Endothelial cell of umbilical vein (primary cell): ENCODE measurements at regions not wholly inside any gene's neighbourhood (a gene's known extent, or its start where the extent isn't known, plus 50 kb on each side); places are given as distances from the start of the nearest gene placed in this dataset.

Experiments
- BruUV-seq: library from RNA; stranded (reverse); fragments of 400-500 nt; replicated peaks from 2 replicates; lab custom pipeline; 2021; lab: Mats Ljungman, UMichigan
- CTCF ChIA-PET: fragments of 300-600, 350-600 bp; sonication (Branson Sonifier 250); formaldehyde crosslinking; loops from one replicate; lab custom pipeline; 2021; ENCODE audit warnings: antibody characterized with exemption, inconsistent platforms; lab: Charles Lee
- POLR2A ChIA-PET: fragments of 300-600, 350-600 bp; sonication (Branson Sonifier 250); formaldehyde crosslinking; loops from one replicate; lab custom pipeline; 2021; ENCODE audit warnings: antibody characterized with exemption, inconsistent platforms; lab: Charles Lee
- DNase-seq: peaks from one replicate; pipeline ENCODE4 v3.0.0-alpha.2; 2011; ENCODE audit warnings: low read depth, low spot score
- FAIRE-seq: peaks from 2 replicates; lab custom pipeline; 2011; peaks lifted over from hg19 to GRCh38; lab: Jason Lieb, UNC
- H2AFZ ChIP-seq: 2 replicates; pipeline ENCODE4 v1.6.0; 2012; ENCODE audit warnings: low read depth, low read length, control low read depth, inconsistent platforms
- H3K27ac ChIP-seq: 2 replicates; pipeline ENCODE4 v1.5.1; 2011; ENCODE audit warnings: low read depth, mild to moderate bottlenecking, control low read depth, low read length, moderate library complexity; ENCODE audit not compliant: insufficient read depth
- H3K27me3 ChIP-seq, 2 experiments: 2 replicates each; pipeline versions ENCODE4 v1.6.0 to v1.6.1; 2011; ENCODE audit warnings: low read length in 2 of 2, mixed read lengths in 1 of 2; ENCODE audit not compliant: control insufficient read depth in 2 of 2, insufficient read depth in 2 of 2
- H3K36me3 ChIP-seq, 2 experiments: 2 replicates in 1 of 2; 3 replicates in 1 of 2; pipeline ENCODE4 v1.5.1; 2011; ENCODE audit warnings: low read length in 2 of 2, mild to moderate bottlenecking in 1 of 2, moderate library complexity in 1 of 2; ENCODE audit not compliant: control insufficient read depth in 2 of 2, insufficient read depth in 2 of 2; ENCODE audit errors: extremely low read depth in 1 of 2
- H3K4me1 ChIP-seq: 3 replicates; pipeline ENCODE4 v1.5.1; 2011; ENCODE audit warnings: mild to moderate bottlenecking, low read length; ENCODE audit not compliant: control insufficient read depth, insufficient read depth; ENCODE audit errors: extremely low read depth
- H3K4me2 ChIP-seq: 2 replicates; pipeline ENCODE4 v1.6.1; 2011; ENCODE audit warnings: low read length, control low read depth, mixed read lengths; ENCODE audit not compliant: insufficient read depth
- H3K4me3 ChIP-seq, 3 experiments: fragments of 200-600 bp in 1 of 3; sonication (generic), shearing (Covaris generic) in 1 of 3; replicated peaks in 1 of 3; 2 replicates each; pipeline ENCODE4 v1.5.1; 2011 to 2016; ENCODE audit warnings: control low read depth in 3 of 3, low read length in 3 of 3, mild to moderate bottlenecking in 2 of 3, inconsistent platforms in 1 of 3, low read depth in 1 of 3, moderate library complexity in 1 of 3; ENCODE audit not compliant: insufficient read depth in 1 of 3
- H3K79me2 ChIP-seq: 2 replicates; pipeline ENCODE4 v1.6.0; 2012; ENCODE audit warnings: low read length, inconsistent platforms; ENCODE audit not compliant: control insufficient read depth, insufficient read depth
- H3K9ac ChIP-seq: replicated peaks from 2 replicates; pipeline ENCODE3; 2011; ENCODE audit warnings: low read length, control low read depth; ENCODE audit not compliant: insufficient read depth; ENCODE audit errors: extremely low read depth
- H3K9me1 ChIP-seq: replicated peaks from 3 replicates; pipeline ENCODE4 v1.6.0; 2011; ENCODE audit warnings: mild to moderate bottlenecking, low read length; ENCODE audit not compliant: control insufficient read depth, insufficient read depth; ENCODE audit errors: extremely low read depth
- H3K9me3 ChIP-seq: replicated peaks from 2 replicates; pipeline ENCODE4 v1.5.1; 2012; ENCODE audit warnings: low read length, inconsistent platforms; ENCODE audit not compliant: control insufficient read depth, insufficient read depth
- H4K20me1 ChIP-seq: replicated peaks from 2 replicates; pipeline ENCODE3; 2011; ENCODE audit warnings: mild to moderate bottlenecking, low read length; ENCODE audit not compliant: control insufficient read depth, insufficient read depth; ENCODE audit errors: extremely low read depth
- EZH2 ChIP-seq: IDR thresholded peaks from 2 replicates; pipeline ENCODE4 v1.6.1; 2012; ENCODE audit warnings: borderline replicate concordance, low read depth, mild to moderate bottlenecking, moderate library complexity, low read length, inconsistent platforms; ENCODE audit not compliant: severe bottlenecking
- FOS ChIP-seq: IDR thresholded peaks from 2 replicates; pipeline ENCODE4 v1.6.1; 2011; ENCODE audit warnings: mild to moderate bottlenecking, low read length, moderate library complexity, borderline replicate concordance; ENCODE audit not compliant: insufficient read depth
- GATA2 ChIP-seq: IDR thresholded peaks from 2 replicates; pipeline ENCODE4 v1.7.0; 2011; ENCODE audit warnings: low read depth, mild to moderate bottlenecking, moderate library complexity, mixed read lengths, low read length; ENCODE audit not compliant: insufficient read length, insufficient read depth
- JUN ChIP-seq: IDR thresholded peaks from 2 replicates; pipeline ENCODE4 v1.6.1; 2011; ENCODE audit warnings: borderline replicate concordance, low read depth; ENCODE audit not compliant: insufficient read length, insufficient read depth
- MYC ChIP-seq: IDR thresholded peaks from one replicate; pipeline ENCODE4 v1.6.1; 2011; ENCODE audit warnings: mild to moderate bottlenecking, low read depth, low read length
- POLR2A ChIP-seq: IDR thresholded peaks from 2 replicates; pipeline ENCODE4 v1.6.1; 2012; ENCODE audit warnings: low read depth, mild to moderate bottlenecking, control low read depth, low read length
- POLR2AphosphoS5 ChIP-seq: IDR thresholded peaks from 2 replicates; pipeline ENCODE4 v1.6.1; 2012; ENCODE audit warnings: low read depth, mild to moderate bottlenecking, control low read depth, low read length, moderate library complexity; ENCODE audit not compliant: insufficient read depth
- dilution Hi-C: fragments of 300-500 bp; cut with MboI; formaldehyde crosslinking; loops from one replicate; pipeline ENCODE4 v1.15.0; 2019; ENCODE audit warnings: low sequenced_read_pairs; ENCODE audit not compliant: extremely low pct_ligation_motif_present
- intact Hi-C: fragments of 100-400 bp; cut with micrococcal nuclease; formaldehyde crosslinking; loops from one replicate; pipeline ENCODE4 v1.10.0; 2022
- TF ChIP-seq, protein P1 (sequence below), 2 donors: IDR thresholded peaks; 1 replicate in 1 of 2; 2 replicates in 1 of 2; pipeline ENCODE4 v1.5.1; 2011; ENCODE audit warnings: low read length in 2 of 2, mild to moderate bottlenecking in 2 of 2, moderate library complexity in 2 of 2, control low read depth in 1 of 2, inconsistent platforms in 1 of 2, low read depth in 1 of 2; ENCODE audit not compliant: insufficient read depth in 1 of 2; ENCODE audit errors: extremely low read depth in 1 of 2
- TF ChIP-seq, protein P2 (sequence below): IDR thresholded peaks from 2 replicates; pipeline ENCODE4 v1.6.1; 2011; ENCODE audit not compliant: insufficient read depth, insufficient read length

DNA sequence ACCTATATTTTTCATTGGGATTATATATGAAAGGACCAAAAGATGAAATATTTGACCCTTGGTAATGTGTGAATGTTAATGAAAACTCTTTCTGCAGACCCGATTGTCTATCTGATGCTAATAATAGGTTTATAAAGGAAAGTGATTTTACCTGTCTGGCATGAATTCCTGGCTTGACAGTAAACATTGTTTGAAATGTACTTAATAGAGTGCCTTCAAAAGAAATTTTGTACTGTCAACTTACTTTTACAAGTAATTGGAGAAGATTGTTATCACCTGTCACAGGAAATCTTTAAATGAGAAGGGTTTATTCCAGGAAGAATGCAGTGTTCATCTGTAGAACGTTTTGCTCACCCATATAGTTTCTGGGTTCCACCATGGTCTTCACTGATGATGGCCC, 588.2 kb downstream of the INHBA start:
- H3K27me3 ChIP-seq, result no peaks in the 10 kb centered on the region
- no TSS peak for BruUV-seq
- ChIA-PET CTCF (interaction anchor here (1.2 kb wide), 1 partner anchor 590 kb away, joined by 3 read pairs; no protein-coding TSS in a partner anchor), POLR2A (no interaction called here)
- dilution Hi-C loops, result no loop called here
- H3K9ac ChIP-seq, result no peak overlapping the region
- FAIRE-seq (no peak), DNase-seq (no peak)
- no peaks in the 10 kb centered on the region for H3K4me1 ChIP-seq
- H3K4me3 ChIP-seq, result no peak overlapping the region
- H2AFZ ChIP-seq, result no peak overlapping the region
- H4K20me1 ChIP-seq, result no peaks in the 10 kb centered on the region
- no peaks in the 10 kb centered on the region for H3K9me3 ChIP-seq
- TF ChIP-seq MYC (no peak), POLR2AphosphoS5 (no peak), JUN (no peak), EZH2 (no peak)
- no peaks in the 10 kb centered on the region for H3K36me3 ChIP-seq
- intact Hi-C loops, result no loop called here
- H3K79me2 ChIP-seq, result no peaks in the 10 kb centered on the region
- H3K4me2 ChIP-seq, result no peak overlapping the region
- H3K27ac ChIP-seq, result no peak overlapping the region
- H3K9me1 ChIP-seq, result no peaks in the 10 kb centered on the region

- Histone ChIP-seq H4K20me1 (no peaks in the 10 kb centered on the region), H3K9ac (no peak overlapping the region), H3K9me1 (no peaks in the 10 kb centered on the region), H3K27me3 (no peaks in the 10 kb centered on the region), H3K4me3 (no peak overlapping the region), H2AFZ (no peak overlapping the region), H3K79me2 (no peaks in the 10 kb centered on the region), H3K4me2 (no peak overlapping the region), H3K27ac (no peak overlapping the region), H3K4me1 (no peaks in the 10 kb centered on the region), H3K36me3 (no peaks in the 10 kb centered on the region), H3K9me3 (no peaks in the 10 kb centered on the region)
- no TSS peak for BruUV-seq
- intact Hi-C loops, result no loop called here
- ChIA-PET POLR2A (no interaction called here), CTCF (no interaction called here)
- no peak for DNase-seq
- dilution Hi-C loops, result no loop called here
- no peak for TF ChIP-seq MYC
- no peak for TF ChIP-seq POLR2A
- TF ChIP-seq POLR2AphosphoS5, result no peak
- no peak for TF ChIP-seq FOS
- TF ChIP-seq, protein P1, sequence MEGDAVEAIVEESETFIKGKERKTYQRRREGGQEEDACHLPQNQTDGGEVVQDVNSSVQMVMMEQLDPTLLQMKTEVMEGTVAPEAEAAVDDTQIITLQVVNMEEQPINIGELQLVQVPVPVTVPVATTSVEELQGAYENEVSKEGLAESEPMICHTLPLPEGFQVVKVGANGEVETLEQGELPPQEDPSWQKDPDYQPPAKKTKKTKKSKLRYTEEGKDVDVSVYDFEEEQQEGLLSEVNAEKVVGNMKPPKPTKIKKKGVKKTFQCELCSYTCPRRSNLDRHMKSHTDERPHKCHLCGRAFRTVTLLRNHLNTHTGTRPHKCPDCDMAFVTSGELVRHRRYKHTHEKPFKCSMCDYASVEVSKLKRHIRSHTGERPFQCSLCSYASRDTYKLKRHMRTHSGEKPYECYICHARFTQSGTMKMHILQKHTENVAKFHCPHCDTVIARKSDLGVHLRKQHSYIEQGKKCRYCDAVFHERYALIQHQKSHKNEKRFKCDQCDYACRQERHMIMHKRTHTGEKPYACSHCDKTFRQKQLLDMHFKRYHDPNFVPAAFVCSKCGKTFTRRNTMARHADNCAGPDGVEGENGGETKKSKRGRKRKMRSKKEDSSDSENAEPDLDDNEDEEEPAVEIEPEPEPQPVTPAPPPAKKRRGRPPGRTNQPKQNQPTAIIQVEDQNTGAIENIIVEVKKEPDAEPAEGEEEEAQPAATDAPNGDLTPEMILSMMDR (IDR thresholded peaks at IDR 0.05; ENCODE audit: extremely low read depth in 1 of 2, insufficient read depth in 1 of 2, low read depth in 1 of 2, low read length in 2 of 2), result no peak
- no peak for TF ChIP-seq JUN
- TF ChIP-seq EZH2, result no peak
- TF ChIP-seq, protein P2, sequence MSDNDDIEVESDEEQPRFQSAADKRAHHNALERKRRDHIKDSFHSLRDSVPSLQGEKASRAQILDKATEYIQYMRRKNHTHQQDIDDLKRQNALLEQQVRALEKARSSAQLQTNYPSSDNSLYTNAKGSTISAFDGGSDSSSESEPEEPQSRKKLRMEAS, result no peak
- no peak for TF ChIP-seq GATA2
- no peak for FAIRE-seq
Observed at GRCh38 chr7:41114131-41114530, 588.8 kb downstream of the INHBA start.
